ENCODE measurements at regions not wholly inside any gene's neighbourhood (a gene's known extent, or its start where the extent isn't known, plus 50 kb on each side); places are given as distances from the start of the nearest gene placed in this dataset.

DNA sequence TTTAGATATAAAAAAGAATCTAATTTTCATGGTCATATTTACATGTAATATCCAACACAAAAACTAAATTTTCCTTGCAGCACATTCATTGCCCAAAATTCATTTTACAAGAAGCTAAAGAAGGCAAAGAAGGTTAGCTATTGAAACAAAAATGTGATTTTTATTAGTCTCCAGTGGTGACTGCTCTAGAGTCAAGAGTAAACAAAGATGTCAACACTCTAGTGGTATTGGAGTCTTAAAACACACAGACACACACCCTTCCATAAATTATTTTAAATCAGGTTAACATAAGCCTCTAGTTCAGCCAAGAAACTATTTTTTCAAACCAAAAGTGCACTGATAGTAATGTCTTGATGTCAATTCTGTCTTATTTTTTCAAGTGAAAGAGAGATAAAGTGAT, 329.2 kb downstream of the ZNF608 start:
- TF ChIP-seq, protein P1, sequence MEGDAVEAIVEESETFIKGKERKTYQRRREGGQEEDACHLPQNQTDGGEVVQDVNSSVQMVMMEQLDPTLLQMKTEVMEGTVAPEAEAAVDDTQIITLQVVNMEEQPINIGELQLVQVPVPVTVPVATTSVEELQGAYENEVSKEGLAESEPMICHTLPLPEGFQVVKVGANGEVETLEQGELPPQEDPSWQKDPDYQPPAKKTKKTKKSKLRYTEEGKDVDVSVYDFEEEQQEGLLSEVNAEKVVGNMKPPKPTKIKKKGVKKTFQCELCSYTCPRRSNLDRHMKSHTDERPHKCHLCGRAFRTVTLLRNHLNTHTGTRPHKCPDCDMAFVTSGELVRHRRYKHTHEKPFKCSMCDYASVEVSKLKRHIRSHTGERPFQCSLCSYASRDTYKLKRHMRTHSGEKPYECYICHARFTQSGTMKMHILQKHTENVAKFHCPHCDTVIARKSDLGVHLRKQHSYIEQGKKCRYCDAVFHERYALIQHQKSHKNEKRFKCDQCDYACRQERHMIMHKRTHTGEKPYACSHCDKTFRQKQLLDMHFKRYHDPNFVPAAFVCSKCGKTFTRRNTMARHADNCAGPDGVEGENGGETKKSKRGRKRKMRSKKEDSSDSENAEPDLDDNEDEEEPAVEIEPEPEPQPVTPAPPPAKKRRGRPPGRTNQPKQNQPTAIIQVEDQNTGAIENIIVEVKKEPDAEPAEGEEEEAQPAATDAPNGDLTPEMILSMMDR (IDR thresholded peaks at IDR 0.05), result no peak
- TF ChIP-seq POLR2A (IDR thresholded peaks at IDR 0.05), result no peak

Measured in lower leg skin (tissue), 3 donors.